IMR-90 (cell line): ENCODE measurements at regions not wholly inside any gene's neighbourhood (a gene's known extent, or its start where the extent isn't known, plus 50 kb on each side); places are given as distances from the start of the nearest gene placed in this dataset.

Experiments
- ATAC-seq: fragments of 200-7000 bp; cut with Tn5 transposase; 2 replicates; pipeline ENCODE4 v1.9.1; 2020; ENCODE audit warnings: low read depth, mild to moderate bottlenecking, moderate library complexity
- BruUV-seq: library from RNA; stranded (reverse); fragments of 400-500 nt; replicated peaks from 2 replicates; lab custom pipeline; 2021; lab: Mats Ljungman, UMichigan
- CTCF ChIA-PET: fragments of 300-600 bp; formaldehyde crosslinking; extraction: SDS; loops from one replicate; lab custom pipeline; 2021; ENCODE audit warnings: antibody characterized with exemption; lab: Yijun Ruan, JAX
- POLR2A ChIA-PET: fragments of 300-600 bp; sonication (Branson Sonifier 250); formaldehyde crosslinking; loops from one replicate; lab custom pipeline; 2022; ENCODE audit warnings: antibody characterized with exemption; ENCODE audit not compliant: unreplicated experiment; lab: Charles Lee
- DNase-seq: peaks from one replicate; pipeline ENCODE4 v3.0.0; 2013
- H2AFZ ChIP-seq: replicated peaks from 2 replicates; pipeline ENCODE3; 2013; ENCODE audit warnings: low read length, mild to moderate bottlenecking; ENCODE audit not compliant: poor library complexity
- H2AK5ac ChIP-seq: 2 replicates; pipeline ENCODE4 v1.6.1; 2013; ENCODE audit warnings: low read depth, low read length, inconsistent platforms
- H2AK9ac ChIP-seq: replicated peaks from 2 replicates; pipeline ENCODE3; 2013; ENCODE audit warnings: mild to moderate bottlenecking, low read depth, low read length, moderate library complexity; ENCODE audit not compliant: poor library complexity
- H2BK120ac ChIP-seq: 2 replicates; pipeline ENCODE4 v1.6.1; 2013; ENCODE audit warnings: low read depth, low read length, inconsistent platforms
- H2BK15ac ChIP-seq: 3 replicates; pipeline ENCODE4 v1.6.1; 2013; ENCODE audit warnings: low read depth, low read length, inconsistent platforms
- H2BK20ac ChIP-seq: 2 replicates; pipeline ENCODE4 v1.6.1; 2013; ENCODE audit warnings: low read depth, mild to moderate bottlenecking, inconsistent platforms, low read length, moderate library complexity
- H2BK5ac ChIP-seq: 2 replicates; pipeline ENCODE4 v1.6.1; 2013; ENCODE audit warnings: mild to moderate bottlenecking, low read depth, low read length, inconsistent platforms; ENCODE audit not compliant: poor library complexity, severe bottlenecking
- H3K14ac ChIP-seq: replicated peaks from 2 replicates; pipeline ENCODE4 v1.6.1; 2013; ENCODE audit warnings: low read depth, low read length, inconsistent platforms
- H3K18ac ChIP-seq: 2 replicates; pipeline ENCODE4 v1.6.1; 2013; ENCODE audit warnings: low read depth, low read length, control low read depth
- H3K23ac ChIP-seq: 2 replicates; pipeline ENCODE4 v1.6.1; 2013; ENCODE audit warnings: low read depth, low read length, inconsistent platforms
- H3K27ac ChIP-seq: 2 replicates; pipeline ENCODE4 v1.5.1; 2013; ENCODE audit warnings: mild to moderate bottlenecking, control low read depth, low read length; ENCODE audit not compliant: insufficient read depth
- H3K27me3 ChIP-seq: 2 replicates; pipeline ENCODE4 v1.6.1; 2013; ENCODE audit warnings: low read length; ENCODE audit not compliant: control insufficient read depth, insufficient read depth
- H3K36me3 ChIP-seq: 2 replicates; pipeline ENCODE4 v1.6.1; 2013; ENCODE audit warnings: low read length, mixed read lengths; ENCODE audit not compliant: control insufficient read depth, insufficient read depth
- H3K4ac ChIP-seq: 2 replicates; pipeline ENCODE4 v1.6.1; 2013; ENCODE audit warnings: low read depth, low read length, inconsistent platforms
- H3K4me1 ChIP-seq: 2 replicates; pipeline ENCODE4 v1.6.1; 2013; ENCODE audit warnings: low read length, mixed read lengths; ENCODE audit not compliant: control insufficient read depth, insufficient read depth
- H3K4me2 ChIP-seq: 2 replicates; pipeline ENCODE4 v1.6.1; 2013; ENCODE audit warnings: low read depth, mild to moderate bottlenecking, control low read depth, low read length, moderate library complexity
- H3K4me3 ChIP-seq: 2 replicates; pipeline ENCODE4 v1.5.1; 2013; ENCODE audit warnings: low read depth, mild to moderate bottlenecking, control low read depth, low read length, moderate library complexity; ENCODE audit not compliant: insufficient read depth
- H3K56ac ChIP-seq: 2 replicates; pipeline ENCODE4 v1.6.1; 2013; ENCODE audit warnings: low read length, inconsistent platforms; ENCODE audit not compliant: insufficient read depth; ENCODE audit errors: extremely low read depth
- H3K79me1 ChIP-seq, 2 experiments: 2 replicates each; pipeline ENCODE4 v1.6.1; 2013; ENCODE audit warnings: low read length in 2 of 2, inconsistent platforms in 1 of 2, low read depth in 1 of 2
- H3K9ac ChIP-seq: 2 replicates; pipeline ENCODE4 v1.6.1; 2013; ENCODE audit warnings: low read depth, low read length, control low read depth
- H3K9me1 ChIP-seq: 2 replicates; pipeline ENCODE4 v1.6.1; 2013; ENCODE audit warnings: low read length, inconsistent platforms; ENCODE audit not compliant: insufficient read depth
- H3K9me3 ChIP-seq: 2 replicates; pipeline ENCODE4 v1.6.1; 2013; ENCODE audit warnings: low read length; ENCODE audit not compliant: control insufficient read depth, insufficient read depth
- H4K20me1 ChIP-seq: 2 replicates; pipeline ENCODE4 v1.6.1; 2013; ENCODE audit warnings: low read length, inconsistent platforms; ENCODE audit not compliant: insufficient read depth
- H4K5ac ChIP-seq: 2 replicates; pipeline ENCODE4 v1.6.1; 2013; ENCODE audit warnings: mild to moderate bottlenecking, low read depth, low read length, control low read depth
- H4K8ac ChIP-seq, 2 experiments: 2 replicates each; pipeline ENCODE4 v1.6.1; 2013; ENCODE audit warnings: low read depth in 2 of 2, low read length in 2 of 2, control low read depth in 1 of 2, inconsistent platforms in 1 of 2
- H4K91ac ChIP-seq: 2 replicates; pipeline ENCODE4 v1.6.1; 2013; ENCODE audit warnings: low read depth, low read length, inconsistent platforms; ENCODE audit not compliant: insufficient read depth
- BHLHE40 ChIP-seq: fragments of 150-350 bp; IDR thresholded peaks from 2 replicates; pipeline ENCODE4 v1.6.1; 2016; ENCODE audit warnings: mild to moderate bottlenecking, low read depth, low read length
- CEBPB ChIP-seq: IDR thresholded peaks from 2 replicates; pipeline ENCODE4 v1.6.1; 2012; ENCODE audit warnings: low read depth, low read length, improper control_type of control experiment
- CHD1 ChIP-seq: IDR thresholded peaks from 2 replicates; pipeline ENCODE4 v1.6.1; 2012; ENCODE audit warnings: low read depth, low read length, improper control_type of control experiment
- FOS ChIP-seq: fragments of 150-350 bp; IDR thresholded peaks from 2 replicates; pipeline ENCODE4 v1.6.1; 2016; ENCODE audit warnings: low read depth, low read length
- MAFK ChIP-seq: IDR thresholded peaks from 2 replicates; pipeline ENCODE4 v1.6.1; 2012; ENCODE audit warnings: low read depth, low read length, improper control_type of control experiment
- MAZ ChIP-seq: IDR thresholded peaks from 2 replicates; pipeline ENCODE4 v1.6.1; 2012; ENCODE audit warnings: low read depth, mild to moderate bottlenecking, low read length, improper control_type of control experiment, moderate library complexity, borderline replicate concordance
- MXI1 ChIP-seq: IDR thresholded peaks from 2 replicates; pipeline ENCODE4 v1.6.1; 2012; ENCODE audit warnings: low read depth, mild to moderate bottlenecking, low read length, moderate library complexity, borderline replicate concordance
- NFE2L2 ChIP-seq: fragments of 150-350 bp; IDR thresholded peaks from 2 replicates; pipeline ENCODE4 v1.6.1; 2016; ENCODE audit warnings: low read depth, mild to moderate bottlenecking, low read length
- POLR2A ChIP-seq: IDR thresholded peaks from 2 replicates; pipeline ENCODE4 v1.6.1; 2012; ENCODE audit warnings: mild to moderate bottlenecking, low read depth, low read length
- RAD21 ChIP-seq: IDR thresholded peaks from 2 replicates; pipeline ENCODE4 v1.6.1; 2012; ENCODE audit warnings: low read length, improper control_type of control experiment
- RFX5 ChIP-seq: IDR thresholded peaks from 2 replicates; pipeline ENCODE4 v1.8.0; 2012; ENCODE audit warnings: low read depth, mild to moderate bottlenecking, low read length, moderate library complexity
- SMC3 ChIP-seq: fragments of 150-350 bp; IDR thresholded peaks from 2 replicates; pipeline ENCODE4 v1.6.1; 2016; ENCODE audit warnings: low read depth, mild to moderate bottlenecking, antibody characterized with exemption, low read length, moderate library complexity
- WGBS, 2 experiments: methylation state at CpG; one replicate each; pipeline versions ENCODE4 v1.1.5 to v1.1.7; 2013; ENCODE audit warnings: missing lambda C conversion rate in 2 of 2; ENCODE audit not compliant: insufficient read length in 1 of 2; ENCODE audit errors: extremely low coverage in 2 of 2; 5-methylcytosine and 5-hydroxymethylcytosine counted together
- dilution Hi-C: fragments of 300-500 bp; cut with HindIII; formaldehyde crosslinking; loops from one replicate; pipeline ENCODE4 v1.14.3; 2018; ENCODE audit warnings: low sequenced_read_pairs; ENCODE audit not compliant: unreplicated experiment
- in situ Hi-C: fragments of 300-500 bp; cut with MboI; formaldehyde crosslinking; loops from 3 replicates; pipeline ENCODE4 v1.14.3; 2019; ENCODE audit warnings: low sequenced_read_pairs, inconsistent platforms, mixed read lengths
- intact Hi-C: fragments of 100-400 bp; cut with micrococcal nuclease; formaldehyde crosslinking; loops from 2 replicates; pipeline ENCODE4 v1.10.0; 2022
- TF ChIP-seq, protein P1 (sequence below): fragments of 150-350 bp; IDR thresholded peaks from 2 replicates; pipeline ENCODE4 v1.6.1; 2016; ENCODE audit warnings: low read depth, mild to moderate bottlenecking, low read length, moderate library complexity, borderline replicate concordance
- TF ChIP-seq, protein P2 (sequence below): conservative IDR thresholded peaks from 2 replicates; pipeline ENCODE4 v1.5.1; 2012; ENCODE audit warnings: mild to moderate bottlenecking, low read depth, low read length, improper control_type of control experiment

DNA sequence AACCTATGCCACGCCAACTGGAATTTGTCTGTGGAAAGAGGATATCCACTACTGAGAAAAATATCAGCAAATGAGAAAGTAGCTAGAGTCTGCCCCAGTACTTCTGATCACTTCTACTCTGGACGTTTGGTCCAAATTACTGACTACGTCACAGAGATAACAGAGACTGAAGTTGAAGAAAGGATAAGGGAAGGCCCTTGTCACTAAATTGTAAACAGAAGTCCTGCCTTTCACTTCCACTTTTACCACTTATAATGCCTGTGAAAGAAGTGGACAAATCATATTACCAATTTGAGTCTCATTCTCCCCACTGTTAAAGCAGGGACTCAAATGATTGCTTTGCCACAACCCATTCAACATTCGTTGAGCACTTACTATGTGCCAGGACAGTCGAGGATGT lies 173.9 kb upstream of the ERBB4 start:
- Histone ChIP-seq H3K9ac (peak overlapping the region; percentile 22; the same call in 1 of the 2 replicates), H4K20me1 (no peaks in the 10 kb centered on the region), H2AFZ (no peak overlapping the region), H3K4me1 (peaks cover 23% of the 10 kb centered on the region), H3K18ac (peak overlapping the region; percentile 98; the same call in 1 of the 2 replicates), H3K9me1 (peaks cover 13% of the 10 kb centered on the region), H3K9me3 (no peaks in the 10 kb centered on the region), H3K14ac (peak overlapping the region; percentile 70), H2BK15ac (peak overlapping the region; percentile 93), H2BK120ac (peak overlapping the region; percentile 97), H3K4me2 (peak overlapping the region; percentile 48; the same call in 1 of the 2 replicates), H3K4me3 (no peak overlapping the region), H3K4ac (peak overlapping the region; percentile 92), H3K36me3 (no peaks in the 10 kb centered on the region), H2AK9ac (no peak overlapping the region), H3K79me1 (no peaks in the 10 kb centered on the region), H2BK20ac (peak overlapping the region; percentile 99), H2AK5ac (peak overlapping the region; percentile 88), H3K27ac (peak overlapping the region; percentile 31; the same call in 1 of the 2 replicates), H4K91ac (peak overlapping the region; percentile 96), H3K56ac (peak overlapping the region; percentile 77), H3K27me3 (no peaks in the 10 kb centered on the region), H4K8ac (peak overlapping the region; percentile 76 to 93), H4K5ac (peak overlapping the region; percentile 92; the same call in 1 of the 2 replicates), H3K23ac (peak overlapping the region; percentile 87), H2BK5ac (peak overlapping the region; percentile 94)
- ChIA-PET CTCF (no interaction called here), POLR2A (no interaction called here)
- ATAC-seq (peak; percentile 14), DNase-seq (peak; percentile 22)
- in situ Hi-C loops (no loop called here), dilution Hi-C loops (no loop called here), intact Hi-C loops (no loop called here)
- BruUV-seq: no TSS peak
- no peak for TF ChIP-seq RFX5
- TF ChIP-seq, protein P1, sequence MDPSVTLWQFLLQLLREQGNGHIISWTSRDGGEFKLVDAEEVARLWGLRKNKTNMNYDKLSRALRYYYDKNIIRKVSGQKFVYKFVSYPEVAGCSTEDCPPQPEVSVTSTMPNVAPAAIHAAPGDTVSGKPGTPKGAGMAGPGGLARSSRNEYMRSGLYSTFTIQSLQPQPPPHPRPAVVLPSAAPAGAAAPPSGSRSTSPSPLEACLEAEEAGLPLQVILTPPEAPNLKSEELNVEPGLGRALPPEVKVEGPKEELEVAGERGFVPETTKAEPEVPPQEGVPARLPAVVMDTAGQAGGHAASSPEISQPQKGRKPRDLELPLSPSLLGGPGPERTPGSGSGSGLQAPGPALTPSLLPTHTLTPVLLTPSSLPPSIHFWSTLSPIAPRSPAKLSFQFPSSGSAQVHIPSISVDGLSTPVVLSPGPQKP: no peak
- TF ChIP-seq MAFK: no peak
- TF ChIP-seq CHD1: no peak
- TF ChIP-seq, protein P2, sequence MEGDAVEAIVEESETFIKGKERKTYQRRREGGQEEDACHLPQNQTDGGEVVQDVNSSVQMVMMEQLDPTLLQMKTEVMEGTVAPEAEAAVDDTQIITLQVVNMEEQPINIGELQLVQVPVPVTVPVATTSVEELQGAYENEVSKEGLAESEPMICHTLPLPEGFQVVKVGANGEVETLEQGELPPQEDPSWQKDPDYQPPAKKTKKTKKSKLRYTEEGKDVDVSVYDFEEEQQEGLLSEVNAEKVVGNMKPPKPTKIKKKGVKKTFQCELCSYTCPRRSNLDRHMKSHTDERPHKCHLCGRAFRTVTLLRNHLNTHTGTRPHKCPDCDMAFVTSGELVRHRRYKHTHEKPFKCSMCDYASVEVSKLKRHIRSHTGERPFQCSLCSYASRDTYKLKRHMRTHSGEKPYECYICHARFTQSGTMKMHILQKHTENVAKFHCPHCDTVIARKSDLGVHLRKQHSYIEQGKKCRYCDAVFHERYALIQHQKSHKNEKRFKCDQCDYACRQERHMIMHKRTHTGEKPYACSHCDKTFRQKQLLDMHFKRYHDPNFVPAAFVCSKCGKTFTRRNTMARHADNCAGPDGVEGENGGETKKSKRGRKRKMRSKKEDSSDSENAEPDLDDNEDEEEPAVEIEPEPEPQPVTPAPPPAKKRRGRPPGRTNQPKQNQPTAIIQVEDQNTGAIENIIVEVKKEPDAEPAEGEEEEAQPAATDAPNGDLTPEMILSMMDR: no peak
- TF ChIP-seq SMC3: no peak
- TF ChIP-seq CEBPB: no peak
- TF ChIP-seq MAZ: no peak
- TF ChIP-seq NFE2L2: no peak
- no peak for TF ChIP-seq POLR2A
- no peak for TF ChIP-seq RAD21
- no peak for TF ChIP-seq BHLHE40
- TF ChIP-seq MXI1: no peak
- no peak for TF ChIP-seq FOS
- WGBS, 2 experiments: 84% methylated on average over 2 of the region's 5 CpGs; no CpG with 5 or more reads in 1 of the 2 experiments
